OCI-LY1 (cell line): ENCODE measurements at regions not wholly inside any gene's neighbourhood (a gene's known extent, or its start where the extent isn't known, plus 50 kb on each side); places are given as distances from the start of the nearest gene placed in this dataset.

Experiments
- H2AFZ ChIP-seq: fragments of 200-600 bp; sonication (generic), shearing (Covaris generic); 2 replicates; pipeline ENCODE4 v1.6.0; 2014; ENCODE audit warnings: antibody characterized with exemption, mild to moderate bottlenecking, low read length
- H3F3A ChIP-seq: fragments of 200-600 bp; sonication (generic), shearing (Covaris generic); 2 replicates; pipeline ENCODE4 v1.6.0; 2014; ENCODE audit warnings: mild to moderate bottlenecking, antibody characterized with exemption, low read length, moderate library complexity; ENCODE audit not compliant: insufficient read depth
- H3K27ac ChIP-seq: fragments of 200-600 bp; sonication (generic); 2 replicates; pipeline ENCODE4 v1.5.1; 2014; ENCODE audit warnings: low read length, mixed run types, mild to moderate bottlenecking, low read depth; ENCODE audit not compliant: poor library complexity, severe bottlenecking
- H3K27me3 ChIP-seq: fragments of 200-600 bp; sonication (generic); 2 replicates; pipeline ENCODE4 v1.6.0; 2014; ENCODE audit warnings: antibody characterized with exemption, mild to moderate bottlenecking, low read length, moderate library complexity; ENCODE audit not compliant: insufficient read depth
- H3K36me3 ChIP-seq: fragments of 200-600 bp; sonication (generic); 2 replicates; pipeline ENCODE4 v1.6.1; 2014; ENCODE audit warnings: mild to moderate bottlenecking, antibody characterized with exemption, low read length, moderate library complexity, mixed read lengths; ENCODE audit not compliant: insufficient read depth
- H3K4me1 ChIP-seq: fragments of 200-600 bp; sonication (generic); 2 replicates; pipeline ENCODE4 v1.5.1; 2014; ENCODE audit warnings: mild to moderate bottlenecking, low read length, moderate library complexity; ENCODE audit not compliant: insufficient read depth, severe bottlenecking
- H3K4me2 ChIP-seq: fragments of 200-600 bp; sonication (generic), shearing (Covaris generic); 2 replicates; pipeline ENCODE4 v1.6.1; 2014; ENCODE audit warnings: low read length
- H3K4me3 ChIP-seq: fragments of 200-600 bp; sonication (generic); 2 replicates; pipeline ENCODE4 v1.5.1; 2014; ENCODE audit warnings: low read length, low read depth, mild to moderate bottlenecking, mixed read lengths; ENCODE audit not compliant: poor library complexity, severe bottlenecking
- H3K79me2 ChIP-seq: fragments of 200-600 bp; shearing (Covaris generic); 2 replicates; pipeline ENCODE4 v1.6.1; 2016; ENCODE audit warnings: mixed run types, low read length, mixed read lengths; ENCODE audit not compliant: insufficient read depth
- H3K9ac ChIP-seq: fragments of 200-600 bp; sonication (generic), shearing (Covaris generic); 2 replicates; pipeline ENCODE4 v1.6.1; 2014; ENCODE audit warnings: mild to moderate bottlenecking, low read length, mixed read lengths
- H3K9me2 ChIP-seq: fragments of 200-600 bp; sonication (generic), shearing (Covaris generic); 2 replicates; pipeline ENCODE4 v1.6.1; 2014; ENCODE audit warnings: low read depth, mild to moderate bottlenecking, low read length, mixed read lengths
- H3K9me3 ChIP-seq: fragments of 200-600 bp; shearing (Covaris generic); 2 replicates; pipeline ENCODE4 v1.6.1; 2014; ENCODE audit warnings: low read length, mixed read lengths
- H4K20me1 ChIP-seq: fragments of 200-600 bp; sonication (generic), shearing (Covaris generic); 2 replicates; pipeline ENCODE4 v1.6.0; 2016; ENCODE audit warnings: mild to moderate bottlenecking, low read length; ENCODE audit not compliant: insufficient read depth
- CTCF ChIP-seq: fragments of 200-600 bp; sonication (generic), shearing (Covaris generic); IDR thresholded peaks from 2 replicates; pipeline ENCODE4 v1.5.1; 2017; ENCODE audit warnings: mild to moderate bottlenecking, antibody characterized with exemption, low read length, moderate library complexity, mixed read lengths
- EZH2 ChIP-seq: fragments of 200-600 bp; sonication (generic), shearing (Covaris generic); IDR thresholded peaks from 2 replicates; pipeline ENCODE4 v1.8.0; 2017; ENCODE audit warnings: borderline replicate concordance, mixed run types, mild to moderate bottlenecking, antibody characterized with exemption, low read length, moderate library complexity, mixed read lengths

- Histone ChIP-seq H3K4me1 (no peaks in the 10 kb centered on the region), H3K9me2 (no peaks in the 10 kb centered on the region), H2AFZ (no peak overlapping the region), H4K20me1 (no peaks in the 10 kb centered on the region), H3K79me2 (no peaks in the 10 kb centered on the region), H3K4me3 (no peak overlapping the region), H3K9ac (no peak overlapping the region), H3K9me3 (no peaks in the 10 kb centered on the region), H3K27me3 (no peaks in the 10 kb centered on the region), H3F3A (no peaks in the 10 kb centered on the region), H3K4me2 (no peak overlapping the region), H3K27ac (no peak overlapping the region), H3K36me3 (no peaks in the 10 kb centered on the region)
- TF ChIP-seq EZH2, result no peak
- no peak for TF ChIP-seq CTCF
These were observed 1717.6 kb upstream of the TENM3 start for GRCh38 chr4:180525523-180526077.

GRCh38 chr4:180528003-180528402 lies 1715.2 kb upstream of the TENM3 start:
- Histone ChIP-seq H3F3A (no peaks in the 10 kb centered on the region), H3K9me2 (no peaks in the 10 kb centered on the region), H3K9me3 (no peaks in the 10 kb centered on the region), H3K4me2 (no peak overlapping the region), H3K36me3 (no peaks in the 10 kb centered on the region), H3K4me1 (no peaks in the 10 kb centered on the region), H3K27me3 (no peaks in the 10 kb centered on the region), H3K27ac (no peak overlapping the region), H3K4me3 (no peak overlapping the region), H3K9ac (no peak overlapping the region), H4K20me1 (no peaks in the 10 kb centered on the region), H3K79me2 (no peaks in the 10 kb centered on the region), H2AFZ (no peak overlapping the region)
- TF ChIP-seq CTCF (no peak), EZH2 (no peak)

- Histone ChIP-seq H3F3A (no peaks in the 10 kb centered on the region), H3K9me2 (no peaks in the 10 kb centered on the region), H3K4me1 (no peaks in the 10 kb centered on the region), H3K4me3 (no peak overlapping the region), H3K36me3 (no peaks in the 10 kb centered on the region), H3K4me2 (no peak overlapping the region), H2AFZ (no peak overlapping the region), H3K27me3 (no peaks in the 10 kb centered on the region), H3K27ac (no peak overlapping the region), H4K20me1 (no peaks in the 10 kb centered on the region), H3K79me2 (no peaks in the 10 kb centered on the region), H3K9me3 (no peaks in the 10 kb centered on the region), H3K9ac (no peak overlapping the region)
- no peak for TF ChIP-seq CTCF
- TF ChIP-seq EZH2, result no peak
These were observed 1712.4 kb upstream of the TENM3 start for GRCh38 chr4:180530787-180531186.
